GM12891 (cell line): ENCODE measurements at regions not wholly inside any gene's neighbourhood (a gene's known extent, or its start where the extent isn't known, plus 50 kb on each side); places are given as distances from the start of the nearest gene placed in this dataset.
"Not testable (repeated sequence)": the region's sequence is repeated elsewhere in the genome, so short reads cannot be mapped to it uniquely, and the experiment has no call there.

Source experiments
- DNase-seq: peaks from one replicate; pipeline ENCODE4 v3.0.0; 2011; ENCODE audit warnings: low spot score; ENCODE audit not compliant: insufficient read length
- FAIRE-seq: peaks from 2 replicates; lab custom pipeline; 2011; peaks lifted over from hg19 to GRCh38; lab: Jason Lieb, UNC
- PAX5 ChIP-seq: IDR thresholded peaks from 2 replicates; pipeline ENCODE4 v1.6.1; 2011; ENCODE audit warnings: low read length, moderate library complexity, mild to moderate bottlenecking; ENCODE audit not compliant: insufficient read depth, severe bottlenecking
- POLR2A ChIP-seq: IDR thresholded peaks from 2 replicates; pipeline ENCODE4 v1.6.1; 2011; ENCODE audit warnings: low read depth, low read length, control low read depth
- POLR2AphosphoS5 ChIP-seq: IDR thresholded peaks from 2 replicates; pipeline ENCODE4 v1.6.1; 2011; ENCODE audit warnings: low read depth, low read length, control low read depth
- POU2F2 ChIP-seq: IDR thresholded peaks from 2 replicates; pipeline ENCODE4 v1.6.1; 2011; ENCODE audit warnings: low read depth, mild to moderate bottlenecking, control low read depth, low read length, moderate library complexity
- SPI1 ChIP-seq: IDR thresholded peaks from 2 replicates; pipeline ENCODE4 v1.6.1; 2011; ENCODE audit warnings: low read depth, low read length, control low read depth
- TAF1 ChIP-seq: IDR thresholded peaks from 2 replicates; pipeline ENCODE4 v1.6.1; 2011; ENCODE audit warnings: low read depth, low read length, control low read depth

DNA sequence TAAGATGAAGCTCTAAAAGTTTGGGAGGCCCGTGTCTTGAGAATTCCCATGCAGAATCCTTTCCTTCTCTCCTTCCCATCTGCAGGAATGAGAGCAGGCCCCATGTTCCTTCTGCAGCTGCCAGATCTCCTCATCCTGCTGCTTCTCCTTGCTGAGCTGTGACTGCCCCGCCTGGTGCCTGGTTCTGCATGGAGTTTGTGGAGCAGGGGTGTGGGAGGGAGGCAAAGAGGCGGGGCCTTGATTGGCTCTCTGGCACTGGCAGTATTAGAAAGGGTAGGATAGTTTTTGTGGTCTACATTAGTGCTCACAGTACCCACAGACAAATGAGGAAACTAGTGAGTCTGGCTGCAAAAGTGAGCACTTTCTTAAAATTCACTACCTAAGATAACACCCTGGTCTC, 91.1 kb upstream of the CLPB start:
- TF ChIP-seq POU2F2 = no peak
- TF ChIP-seq POLR2AphosphoS5 = no peak
- TF ChIP-seq POLR2A = no peak
- no peak for TF ChIP-seq SPI1
- TF ChIP-seq TAF1 = no peak
- no peak for TF ChIP-seq PAX5
- DNase-seq (no peak), FAIRE-seq (no peak)

DNA sequence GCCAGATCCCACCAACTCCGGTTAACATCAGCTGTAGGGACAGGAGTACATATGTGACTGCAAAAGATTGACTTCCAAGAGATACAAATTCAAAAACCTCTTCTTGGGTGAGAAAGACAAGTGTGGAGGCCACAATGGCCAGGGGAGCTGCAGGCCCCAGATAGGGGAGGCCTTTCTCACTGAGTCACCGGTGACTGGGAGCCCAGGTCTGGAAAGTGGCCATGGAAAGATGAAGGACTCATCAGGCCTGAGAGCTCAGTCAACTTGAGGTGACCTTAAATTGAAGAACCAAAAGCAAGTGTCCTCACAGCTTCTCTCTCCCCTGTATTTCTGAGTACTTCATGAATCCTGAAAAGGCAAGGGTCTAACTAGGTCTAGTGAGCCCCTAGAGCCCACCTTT, 90.4 kb upstream of the CLPB start:
- TF ChIP-seq POU2F2 (no peak), POLR2AphosphoS5 (no peak), PAX5 (no peak), SPI1 (no peak), TAF1 (no peak), POLR2A (no peak)
- FAIRE-seq = no peak
- no peak for DNase-seq

DNA sequence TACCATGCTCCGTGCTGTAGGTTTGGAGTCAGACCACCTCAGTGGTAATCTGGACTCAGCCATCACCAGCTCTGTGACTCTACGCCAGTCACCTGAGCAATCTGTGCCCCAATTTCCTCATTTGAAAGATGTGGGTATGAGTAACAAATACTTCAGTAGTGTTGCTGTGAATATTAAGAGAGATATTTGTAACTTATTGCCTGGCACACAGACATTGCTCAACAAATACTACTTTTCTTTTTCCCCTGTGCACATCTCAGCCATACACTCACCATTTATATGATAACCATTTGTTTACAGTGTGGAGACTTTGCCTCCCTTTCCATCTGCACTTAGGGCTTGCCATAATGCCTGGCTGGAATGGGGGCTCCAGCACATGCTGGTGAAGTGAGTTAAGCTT, 89.7 kb upstream of the CLPB start:
- FAIRE-seq (no peak), DNase-seq (no peak)
- no peak for TF ChIP-seq POU2F2
- TF ChIP-seq SPI1 = no peak
- TF ChIP-seq TAF1 = no peak

DNA sequence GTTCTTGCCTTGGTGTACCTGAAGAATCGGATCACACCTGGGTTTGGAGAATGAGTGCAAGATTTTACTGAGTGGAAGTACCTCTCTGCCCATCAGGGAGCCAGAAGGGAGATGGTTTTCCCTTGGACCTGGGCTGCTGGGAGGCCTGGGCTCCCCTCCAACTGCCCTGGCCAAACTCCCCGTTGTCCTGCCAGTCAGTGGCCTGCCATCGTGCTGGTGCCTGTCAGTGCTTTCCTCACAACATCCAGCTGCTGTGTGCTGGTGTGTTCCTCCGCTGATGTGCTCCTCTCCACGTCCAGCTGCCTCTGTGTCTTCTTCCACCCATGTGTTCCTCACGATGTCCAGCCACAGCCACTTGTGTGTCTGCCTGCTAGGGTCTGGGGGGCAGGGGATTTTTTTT, 87.9 kb upstream of the CLPB start:
- DNase-seq = no peak
- no peak for TF ChIP-seq POLR2A
- TF ChIP-seq SPI1 = no peak
- TF ChIP-seq PAX5 = no peak
- FAIRE-seq = no peak

DNA sequence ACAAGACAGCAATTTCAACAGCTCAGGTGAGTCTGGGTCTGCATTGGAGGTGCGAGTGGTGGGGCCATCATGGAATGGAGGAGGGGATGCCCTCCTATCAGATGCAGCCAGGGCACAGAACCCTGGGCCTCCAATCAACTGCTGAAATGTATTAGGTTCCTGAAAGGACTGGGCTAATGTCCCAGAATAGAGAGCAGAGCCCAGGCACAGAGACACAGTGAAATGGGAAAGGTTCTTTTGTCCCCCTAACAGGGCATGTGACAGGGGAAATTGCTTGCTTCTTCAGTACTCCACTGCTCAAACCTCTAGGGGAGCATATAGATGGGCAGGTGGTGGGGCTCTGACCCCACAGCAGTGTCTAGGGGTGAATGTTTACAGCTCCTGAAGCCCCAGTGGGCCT, 87.3 kb upstream of the CLPB start:
- no peak for FAIRE-seq
- DNase-seq = no peak
- TF ChIP-seq POLR2AphosphoS5 = no peak
- no peak for TF ChIP-seq PAX5

DNA sequence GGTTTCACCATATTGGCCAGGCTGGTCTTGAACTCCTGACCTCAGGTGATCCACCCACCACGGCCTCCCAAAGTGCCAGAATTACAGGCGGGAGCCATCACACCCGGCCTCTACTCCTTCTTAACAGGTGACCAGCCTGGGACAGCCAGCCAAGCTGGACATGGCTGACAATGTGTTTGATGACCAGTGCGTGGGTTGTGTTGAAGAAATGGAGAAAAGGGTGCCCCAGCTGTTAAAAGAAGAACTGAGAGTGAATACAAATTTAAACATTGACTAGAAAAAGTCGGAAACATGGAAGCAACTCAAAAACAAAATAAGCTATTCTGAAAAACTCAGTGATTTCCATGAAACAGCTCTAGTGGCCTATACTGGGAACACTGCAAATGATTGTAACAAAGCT, 86.5 kb upstream of the CLPB start:
- TF ChIP-seq POLR2AphosphoS5 = no peak
- peak; percentile 74 for TF ChIP-seq SPI1
- no peak for FAIRE-seq
- no peak for DNase-seq

DNA sequence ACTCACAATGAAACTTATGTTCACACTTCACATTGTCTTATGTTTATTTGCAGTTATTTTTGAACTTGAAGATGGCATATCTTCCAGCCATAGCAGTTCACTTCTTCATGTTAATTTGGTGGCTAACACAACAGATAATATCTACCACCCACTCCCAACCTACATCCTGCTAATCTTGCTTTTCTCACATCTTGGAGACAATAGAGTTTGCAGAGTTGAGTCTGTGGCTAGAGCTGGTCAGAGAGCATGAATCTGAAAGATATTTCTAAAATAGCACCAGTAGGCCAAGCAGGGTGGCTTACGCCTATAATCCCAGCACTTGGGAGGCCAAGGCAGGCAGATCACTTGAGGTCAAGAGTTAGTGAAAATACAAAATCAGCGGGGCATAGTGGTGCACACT, 85.6 kb upstream of the CLPB start:
- DNase-seq, FAIRE-seq: not testable (repeated sequence)

DNA sequence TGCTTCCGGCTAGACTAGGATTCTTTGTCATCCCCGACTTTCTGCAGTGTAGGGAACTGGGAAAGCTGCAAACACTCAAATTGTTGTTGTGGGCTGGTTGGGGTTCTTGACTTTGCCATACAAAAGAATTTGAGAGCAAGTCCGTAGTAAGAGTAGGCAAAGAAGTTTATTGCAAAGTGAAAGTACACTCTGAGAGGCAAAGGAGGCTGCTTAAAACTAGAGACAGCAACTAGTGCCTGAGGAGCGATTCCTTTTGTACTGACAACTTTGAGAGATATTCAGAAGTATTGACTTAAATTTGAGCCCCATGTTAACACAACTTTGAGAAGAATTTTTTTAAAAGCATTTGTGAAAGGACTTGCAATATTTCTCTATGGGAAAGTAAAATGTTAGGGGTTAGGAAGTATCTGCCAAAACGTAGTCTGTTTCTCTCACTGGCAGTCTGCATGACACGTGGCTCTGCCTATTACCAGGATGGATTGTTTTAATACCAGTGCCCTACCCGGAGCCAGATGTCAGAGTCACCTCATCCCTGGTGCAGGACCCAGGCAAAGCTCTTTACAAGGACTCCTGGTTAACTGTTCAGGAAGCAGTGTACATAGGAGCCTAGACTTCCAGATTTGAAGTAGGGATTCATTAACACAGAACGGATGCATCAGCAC, 85.0 kb upstream of the CLPB start:
- FAIRE-seq = no peak
- TF ChIP-seq PAX5 (no peak), POLR2A (no peak), SPI1 (no peak), POLR2AphosphoS5 (no peak), TAF1 (no peak), POU2F2 (no peak)
- no peak for DNase-seq

DNA sequence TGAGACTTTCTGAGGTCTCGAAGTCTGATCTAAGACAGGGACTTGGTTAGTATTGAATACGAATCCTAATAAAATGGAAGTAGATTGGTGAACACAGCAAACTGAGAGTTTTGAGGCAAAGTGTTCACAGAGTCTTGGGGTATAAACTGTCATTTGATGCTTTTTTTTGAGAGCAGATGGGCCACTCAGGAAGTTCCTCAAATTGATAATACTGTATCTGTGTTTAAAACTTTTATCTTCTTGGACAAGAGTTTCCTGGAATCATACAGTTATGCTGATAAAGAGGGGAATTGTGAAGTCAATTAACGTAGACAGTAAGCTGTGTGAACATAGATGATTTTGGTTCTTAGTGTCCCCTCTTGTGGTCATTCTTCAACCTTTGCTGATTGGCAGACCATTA, 80.0 kb upstream of the CLPB start:
- TF ChIP-seq TAF1 = no peak
- FAIRE-seq (no peak), DNase-seq (no peak)

DNA sequence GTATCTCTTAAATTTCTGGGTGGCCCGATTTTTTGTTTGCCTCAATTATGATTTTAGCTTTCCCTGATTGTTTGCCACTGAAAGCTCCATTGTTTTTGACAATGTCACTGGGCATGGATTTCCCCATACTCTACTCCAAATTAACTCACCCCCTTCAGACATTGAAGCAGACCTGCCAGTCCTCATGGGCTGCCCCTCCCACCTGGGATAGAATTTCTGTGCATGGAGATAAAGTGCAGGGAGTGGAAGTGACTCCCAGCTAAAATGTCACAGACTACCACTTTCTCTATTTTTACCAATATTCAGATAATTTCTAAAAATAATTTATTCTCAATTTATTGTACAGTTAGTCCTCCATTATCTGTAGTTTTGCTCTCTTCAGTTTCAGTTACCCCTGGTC, 79.1 kb upstream of the CLPB start:
- FAIRE-seq = no peak
- TF ChIP-seq SPI1 = no peak
- no peak for TF ChIP-seq TAF1
- DNase-seq = no peak

DNA sequence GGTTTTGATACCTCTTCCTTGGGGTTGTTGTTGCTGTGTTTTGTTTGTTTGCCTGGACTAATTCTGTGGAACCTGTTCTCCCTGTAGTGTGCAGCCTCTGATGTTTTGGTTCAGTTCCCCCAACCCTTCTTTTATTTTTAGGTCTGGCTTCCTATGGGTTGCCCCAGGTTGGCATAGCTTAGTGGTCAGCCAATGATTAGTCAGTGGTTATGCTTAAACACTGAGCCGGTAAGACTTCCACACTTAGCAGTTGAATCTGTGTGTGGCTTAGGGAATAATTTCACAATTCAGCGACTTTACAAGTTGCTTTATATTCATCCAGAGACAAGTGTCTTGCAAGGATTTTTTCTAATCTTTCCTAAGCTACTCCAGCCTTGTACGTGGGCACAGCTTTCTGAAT, 78.6 kb upstream of the CLPB start:
- DNase-seq = no peak
- TF ChIP-seq POLR2AphosphoS5 = no peak
- FAIRE-seq = no peak
